B cell (primary cell): ENCODE measurements at regions not wholly inside any gene's neighbourhood (a gene's known extent, or its start where the extent isn't known, plus 50 kb on each side); places are given as distances from the start of the nearest gene placed in this dataset.

Experiments used
- CTCF ChIP-seq: fragments of 200-600 bp; IDR thresholded peaks from one replicate; pipeline ENCODE4 v1.8.0; 2022; ENCODE audit warnings: antibody characterized with exemption, mild to moderate bottlenecking
- EZH2 ChIP-seq: IDR thresholded peaks from 2 replicates; pipeline ENCODE4 v1.6.1; 2012; ENCODE audit warnings: borderline replicate concordance, low read depth, mild to moderate bottlenecking, moderate library complexity, low read length; ENCODE audit not compliant: insufficient read depth, poor library complexity, severe bottlenecking

GRCh38 chr2:240298117-240298790 lies 137.2 kb upstream of the GPC1 start:
- no peak for TF ChIP-seq EZH2
- no peak for TF ChIP-seq CTCF
